Stimulated activated naive B cell treated with anti-CD40 and anti-IgM and Interleukin-4, amounts not matched to agents 10 μg/mL and 1 μg/mL and 100 μg/mL, for 72 hours (primary cell): ENCODE measurements at regions not wholly inside any gene's neighbourhood (a gene's known extent, or its start where the extent isn't known, plus 50 kb on each side); places are given as distances from the start of the nearest gene placed in this dataset.

Experiments
- ATAC-seq, 2 donors: fragments of 150-1000 bp; cut with Tn5 transposase; replicated peaks; 2 replicates each; pipeline ENCODE4 v1.10.0; 2021; ENCODE audit warnings: moderate library complexity in 1 of 2
- DNase-seq: peaks from one replicate; pipeline ENCODE4 v3.0.0; 2021
- H3K27ac Mint-ChIP-seq: one replicate; pipeline ENCODE4 v1.8.0; 2022; ENCODE audit warnings: mild to moderate bottlenecking, mixed read lengths
- H3K27me3 Mint-ChIP-seq, 2 donors: one replicate each; pipeline ENCODE4 v1.8.0; 2022; ENCODE audit warnings: mixed read lengths in 2 of 2
- H3K36me3 Mint-ChIP-seq, 2 donors: one replicate each; pipeline ENCODE4 v1.8.0; 2022; ENCODE audit warnings: mixed read lengths in 2 of 2, mild to moderate bottlenecking in 1 of 2
- H3K4me1 Mint-ChIP-seq, 2 donors: one replicate each; pipeline ENCODE4 v1.8.0; 2022; ENCODE audit warnings: mixed read lengths in 2 of 2, mild to moderate bottlenecking in 1 of 2
- H3K4me3 Mint-ChIP-seq, 2 donors: one replicate each; pipeline ENCODE4 v1.8.0; 2022; ENCODE audit warnings: mild to moderate bottlenecking in 2 of 2, mixed read lengths in 2 of 2, moderate library complexity in 1 of 2
- H3K9me3 Mint-ChIP-seq, 2 donors: one replicate each; pipeline ENCODE4 v1.8.0; 2022; ENCODE audit warnings: mixed read lengths in 2 of 2, mild to moderate bottlenecking in 1 of 2

DNA sequence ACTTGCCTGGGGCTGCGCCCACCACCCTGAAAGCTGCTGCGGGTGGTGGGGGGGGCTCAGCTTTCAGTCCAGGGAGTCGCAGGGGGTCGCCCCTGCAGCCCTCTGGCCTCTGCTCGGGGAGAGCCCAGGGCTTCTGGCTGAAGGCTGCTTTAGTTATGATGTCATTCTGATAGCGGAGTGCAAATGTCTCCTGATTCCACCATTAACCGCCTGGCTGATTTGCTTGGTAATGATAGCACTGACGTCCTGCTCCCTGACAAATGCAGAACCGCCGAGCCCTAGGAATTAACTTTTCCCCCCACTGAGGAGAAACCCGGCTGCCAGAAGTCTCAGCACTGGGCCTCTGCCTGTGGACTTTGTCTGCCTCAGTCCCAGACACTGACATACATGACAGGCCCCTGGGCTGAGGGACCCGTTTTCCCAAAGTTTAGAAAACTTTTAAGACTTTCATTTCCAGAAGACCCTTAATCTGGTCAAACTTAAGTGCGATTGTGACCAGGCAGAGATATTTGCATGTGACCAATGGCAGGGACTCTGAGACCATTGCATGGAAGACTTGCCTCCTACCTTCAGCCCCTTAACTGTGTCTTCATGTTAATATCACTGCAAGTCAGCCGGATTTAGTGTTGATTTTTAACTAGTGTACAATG lies 142.5 kb upstream of the ZNF536 start:
- DNase-seq (no peak), ATAC-seq (no peak)
- Mint-ChIP-seq H3K36me3 (peaks cover 6 to 13% of the 10 kb centered on the region in 2 donors), H3K27me3 (peaks cover 68 to 82% of the 10 kb centered on the region in 2 donors), H3K4me3 (no peak overlapping the region), H3K4me1 (peaks cover 22 to 36% of the 10 kb centered on the region in 2 donors), H3K27ac (no peak overlapping the region), H3K9me3 (no peaks in the 10 kb centered on the region)

DNA sequence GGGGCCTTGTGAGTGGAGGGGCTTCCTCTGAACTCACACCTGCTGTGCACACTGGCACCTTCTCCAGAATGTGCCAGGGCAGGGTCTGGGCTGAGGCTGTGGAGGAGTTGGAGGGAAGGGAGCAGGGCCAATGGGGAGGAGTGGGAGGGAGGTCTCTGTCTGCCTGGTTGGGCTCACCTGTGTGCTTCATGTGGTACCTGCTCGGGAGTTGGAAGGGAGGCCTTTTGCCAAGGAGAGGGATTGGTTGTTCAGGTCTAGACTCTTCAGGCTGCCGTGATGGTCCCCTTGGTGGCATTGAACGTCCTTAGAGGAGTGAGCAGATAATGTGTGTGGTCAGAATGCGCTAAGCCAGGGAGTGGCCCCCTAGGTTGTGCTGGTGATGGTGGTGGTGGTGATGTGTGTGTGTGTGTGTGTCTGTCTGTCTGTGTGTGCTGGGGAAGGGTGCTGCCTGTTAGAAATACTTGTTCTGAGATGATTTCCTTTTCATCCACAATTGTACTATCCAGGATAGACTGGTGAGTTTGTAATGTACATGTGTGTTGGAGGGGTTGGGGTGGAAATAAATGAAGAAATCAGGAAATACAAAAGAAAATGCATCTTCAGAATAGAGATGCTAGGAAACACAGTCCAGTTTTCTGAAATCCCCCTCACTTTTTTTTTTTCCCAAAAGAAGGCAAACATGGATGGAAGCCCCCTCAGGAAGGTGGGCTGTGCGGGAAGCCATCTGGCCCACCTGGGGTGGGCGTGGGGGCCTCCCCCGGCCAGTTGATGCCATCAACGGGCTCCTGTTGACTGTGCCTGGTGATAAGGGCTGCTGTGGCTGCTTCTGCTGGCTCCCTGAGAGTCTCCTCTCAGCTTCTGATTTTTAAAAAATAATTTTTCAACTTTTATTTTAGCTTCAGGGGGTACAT lies 140.5 kb upstream of the ZNF536 start:
- Mint-ChIP-seq H3K9me3 (no peaks in the 10 kb centered on the region), H3K4me3 (no peak overlapping the region), H3K27ac (no peak overlapping the region), H3K36me3 (peaks cover 0 to 6% of the 10 kb centered on the region in 2 donors), H3K27me3 (peaks cover 63 to 84% of the 10 kb centered on the region in 2 donors), H3K4me1 (peaks cover 14 to 21% of the 10 kb centered on the region in 2 donors)
- DNase-seq (no peak), ATAC-seq (no peak)

DNA sequence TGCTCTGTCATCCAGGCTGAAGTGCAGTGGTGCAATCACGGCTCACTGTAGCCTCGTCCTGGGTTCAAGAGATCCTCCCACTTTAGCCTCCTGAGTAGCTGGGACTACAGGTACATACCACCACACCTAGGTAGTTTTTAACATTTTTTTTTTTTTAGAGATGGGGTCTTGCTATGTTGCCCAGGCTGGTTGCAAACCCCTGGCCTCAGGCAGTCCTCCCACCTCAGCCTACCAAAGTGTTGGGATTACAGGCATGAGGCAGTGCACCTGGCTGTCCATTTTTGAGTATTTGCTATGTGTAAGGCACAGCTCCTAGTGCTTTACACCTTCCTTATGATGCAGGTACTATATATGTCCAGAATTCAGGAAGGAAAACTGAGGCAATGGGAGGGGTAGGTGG lies 138.8 kb upstream of the ZNF536 start:
- H3K27ac Mint-ChIP-seq, result no peak overlapping the region
- no peak overlapping the region for H3K4me3 Mint-ChIP-seq
- no peaks in the 10 kb centered on the region for H3K36me3 Mint-ChIP-seq
- H3K9me3 Mint-ChIP-seq, result no peaks in the 10 kb centered on the region
- H3K4me1 Mint-ChIP-seq, result peaks cover 2 to 5% of the 10 kb centered on the region in 2 donors
- no peak for DNase-seq
- ATAC-seq, result no peak
- peaks cover 56 to 80% of the 10 kb centered on the region in 2 donors for H3K27me3 Mint-ChIP-seq

DNA sequence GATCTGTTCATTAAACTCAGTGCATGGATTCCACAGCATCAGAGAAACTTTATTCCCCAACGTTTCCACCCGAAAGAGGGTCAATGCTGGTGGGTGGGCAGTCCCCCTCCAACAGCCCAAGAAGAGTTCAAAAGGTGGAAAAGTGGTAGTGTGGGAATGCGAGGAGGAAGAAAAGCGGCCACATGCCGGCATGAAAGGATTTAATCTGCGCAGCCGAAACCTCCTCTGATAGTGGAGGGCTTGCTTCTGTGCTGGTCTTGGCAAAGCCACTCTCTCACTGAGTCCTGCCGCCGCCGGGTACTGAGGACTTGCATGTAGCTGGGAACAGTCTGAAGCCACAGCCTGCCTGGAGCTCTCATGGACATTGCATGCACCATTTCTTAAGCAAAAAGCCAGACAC lies 136.2 kb upstream of the ZNF536 start:
- Mint-ChIP-seq H3K36me3 (no peaks in the 10 kb centered on the region), H3K9me3 (no peaks in the 10 kb centered on the region), H3K27me3 (peaks cover 45 to 57% of the 10 kb centered on the region in 2 donors), H3K4me3 (no peak overlapping the region), H3K27ac (no peak overlapping the region), H3K4me1 (no peaks in the 10 kb centered on the region)
- DNase-seq, result no peak
- no peak for ATAC-seq

DNA sequence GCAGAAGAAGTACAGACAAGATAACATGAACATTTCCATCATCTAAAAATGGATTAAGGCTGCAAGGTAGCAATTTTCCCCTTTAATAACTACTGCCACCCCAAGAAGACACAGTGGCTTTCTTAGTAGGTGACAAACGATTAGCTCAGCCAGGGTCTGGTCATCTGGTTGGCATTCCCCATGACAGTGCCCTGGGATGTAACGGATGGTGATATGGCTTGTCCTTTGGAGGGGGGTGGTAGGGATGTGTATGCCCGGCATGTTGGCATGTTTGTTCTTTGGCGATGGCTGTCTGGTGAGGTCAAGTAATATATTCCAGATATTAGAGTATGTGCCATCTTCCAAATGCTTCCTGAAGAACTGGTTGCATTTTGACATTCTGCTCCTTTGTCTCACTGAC lies 135.6 kb upstream of the ZNF536 start:
- Mint-ChIP-seq H3K4me3 (no peak overlapping the region), H3K9me3 (no peaks in the 10 kb centered on the region)

DNA sequence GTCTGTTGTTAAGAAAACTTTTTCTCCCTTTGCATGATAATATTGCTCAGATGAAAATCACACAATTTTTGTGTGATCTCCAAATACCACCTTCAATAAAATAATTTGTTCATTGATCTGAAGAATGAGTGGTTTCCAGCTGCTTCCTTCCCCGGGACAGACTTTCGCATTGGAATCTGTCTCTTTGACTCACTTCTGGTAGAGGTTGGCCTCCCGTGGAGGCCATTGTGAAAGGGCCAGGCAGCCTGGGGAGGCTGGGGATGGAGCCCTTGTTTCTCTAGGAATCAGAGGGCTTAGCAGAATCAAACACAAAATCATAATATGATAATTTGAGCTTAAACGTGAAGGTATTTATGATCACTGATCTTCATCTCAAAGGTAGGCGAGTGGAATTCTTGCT lies 135.0 kb upstream of the ZNF536 start:
- DNase-seq, result no peak
- H3K4me3 Mint-ChIP-seq, result no peak overlapping the region
- H3K36me3 Mint-ChIP-seq, result no peaks in the 10 kb centered on the region
- no peaks in the 10 kb centered on the region for H3K4me1 Mint-ChIP-seq
- no peak for ATAC-seq
- no peak overlapping the region for H3K27ac Mint-ChIP-seq
- no peaks in the 10 kb centered on the region for H3K9me3 Mint-ChIP-seq
- H3K27me3 Mint-ChIP-seq, result peaks cover 36 to 46% of the 10 kb centered on the region in 2 donors

More for the DNA sequence above, 135.6 kb upstream of the ZNF536 start:
- no peak overlapping the region for H3K27ac Mint-ChIP-seq
- no peaks in the 10 kb centered on the region for H3K4me1 Mint-ChIP-seq
- no peak for DNase-seq
- H3K27me3 Mint-ChIP-seq, result peaks cover 39 to 50% of the 10 kb centered on the region in 2 donors
- ATAC-seq, result no peak
- H3K36me3 Mint-ChIP-seq, result no peaks in the 10 kb centered on the region

DNA sequence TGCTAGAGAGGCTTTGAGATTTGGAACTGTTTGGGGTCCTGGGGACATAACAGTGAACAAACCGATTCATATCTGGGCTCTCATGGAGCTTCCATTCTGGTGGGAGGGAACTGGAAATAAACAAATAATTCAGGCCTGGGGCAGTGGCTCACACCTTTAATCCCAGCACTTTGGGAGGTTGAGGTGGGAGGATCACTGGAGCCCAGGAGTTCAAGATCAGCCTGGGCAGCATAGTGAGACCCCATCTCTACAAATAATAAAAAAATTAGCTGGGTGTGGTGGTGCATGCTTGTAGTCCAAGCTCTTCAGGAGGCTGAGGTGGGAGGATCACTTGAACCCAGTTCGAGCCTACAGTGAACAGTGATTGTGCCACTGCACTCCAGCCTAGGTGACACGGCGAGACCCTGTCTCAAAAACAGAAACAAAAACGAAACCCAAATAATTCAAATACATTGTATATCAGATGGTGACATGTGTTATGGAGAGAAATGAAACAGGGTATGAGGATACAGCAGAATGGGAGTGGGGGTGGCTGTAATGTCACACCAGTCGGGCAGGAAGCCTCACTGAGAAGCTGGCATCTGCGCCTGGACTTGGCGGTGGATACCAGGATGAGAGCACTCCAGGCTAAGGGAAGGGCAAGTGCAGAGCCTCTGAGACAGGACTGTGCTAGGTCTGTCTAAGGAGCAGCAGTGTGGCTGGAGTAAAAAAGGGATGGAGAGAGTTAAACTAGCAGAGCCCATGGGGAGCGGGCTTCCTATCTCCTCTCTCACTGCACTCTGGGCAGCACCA lies 131.1 kb upstream of the ZNF536 start:
- ATAC-seq, result no peak
- Mint-ChIP-seq H3K4me3 (no peak overlapping the region), H3K27me3 (peaks cover 16 to 18% of the 10 kb centered on the region in 2 donors), H3K4me1 (no peaks in the 10 kb centered on the region), H3K27ac (no peak overlapping the region), H3K36me3 (no peaks in the 10 kb centered on the region), H3K9me3 (peaks cover 4 to 5% of the 10 kb centered on the region in 2 donors)
- no peak for DNase-seq

DNA sequence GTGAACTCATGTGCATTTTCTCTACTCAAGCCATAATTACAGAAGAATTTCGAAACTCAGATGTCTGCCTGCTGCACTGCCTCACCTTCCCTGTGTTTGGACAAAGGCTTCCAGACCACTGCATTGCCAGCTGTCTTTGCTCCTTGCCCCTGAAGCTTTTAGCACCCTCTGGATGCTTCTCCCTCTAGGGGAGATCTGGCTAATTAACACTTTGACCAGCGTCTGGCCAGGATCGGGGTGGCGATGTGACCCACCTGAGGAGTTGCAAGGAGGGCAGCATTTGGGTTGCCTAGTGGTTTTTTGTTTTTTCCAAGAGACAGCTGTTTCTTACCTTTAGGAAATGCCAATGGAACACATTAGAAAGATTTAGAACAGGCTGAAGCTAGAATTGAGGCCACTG lies 127.7 kb upstream of the ZNF536 start:
- H3K4me3 Mint-ChIP-seq, result no peak overlapping the region
- DNase-seq (no peak), ATAC-seq (no peak)
- peaks cover 4 to 5% of the 10 kb centered on the region in 2 donors for H3K9me3 Mint-ChIP-seq
- no peaks in the 10 kb centered on the region for H3K4me1 Mint-ChIP-seq
- peaks cover 0 to 8% of the 10 kb centered on the region in 2 donors for H3K27me3 Mint-ChIP-seq
- H3K27ac Mint-ChIP-seq, result no peak overlapping the region
- H3K36me3 Mint-ChIP-seq, result no peaks in the 10 kb centered on the region

DNA sequence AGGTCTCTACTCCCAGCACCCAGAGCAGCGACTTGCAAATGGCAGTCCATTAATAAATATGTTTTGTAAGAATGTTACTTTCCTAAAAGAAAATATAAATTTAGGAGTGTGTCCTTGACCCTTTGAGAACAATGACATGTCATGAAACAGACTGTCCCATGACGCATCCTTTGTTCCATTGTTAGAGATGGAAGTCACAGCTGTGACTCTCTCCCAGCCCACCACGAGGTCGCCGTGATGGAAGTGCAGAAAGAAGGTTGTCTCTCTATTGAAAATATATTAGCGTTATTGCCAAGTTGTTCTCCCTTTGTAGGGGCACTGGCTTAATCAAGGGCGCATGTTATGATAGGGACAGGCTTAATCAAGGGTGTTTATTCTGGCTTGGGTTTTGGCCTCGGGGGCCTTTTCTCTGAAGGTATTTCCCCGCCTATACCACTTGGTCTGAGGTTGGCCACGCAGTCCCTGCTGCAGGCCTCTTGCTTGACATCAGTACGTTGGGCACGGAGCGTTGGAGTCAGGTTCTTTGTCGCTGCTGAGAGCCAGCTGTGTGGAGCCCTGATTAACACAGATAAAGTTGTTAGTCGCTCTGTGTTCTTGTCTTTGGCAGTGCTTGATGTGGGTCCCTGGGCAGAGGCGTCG lies 126.7 kb upstream of the ZNF536 start:
- H3K27me3 Mint-ChIP-seq, result peaks cover 5 to 6% of the 10 kb centered on the region in 2 donors
- ATAC-seq, result no peak
- H3K36me3 Mint-ChIP-seq, result no peaks in the 10 kb centered on the region
- no peaks in the 10 kb centered on the region for H3K4me1 Mint-ChIP-seq
- no peak overlapping the region for H3K4me3 Mint-ChIP-seq
- DNase-seq, result no peak
- H3K9me3 Mint-ChIP-seq, result peaks cover 4 to 5% of the 10 kb centered on the region in 2 donors
- H3K27ac Mint-ChIP-seq, result no peak overlapping the region

DNA sequence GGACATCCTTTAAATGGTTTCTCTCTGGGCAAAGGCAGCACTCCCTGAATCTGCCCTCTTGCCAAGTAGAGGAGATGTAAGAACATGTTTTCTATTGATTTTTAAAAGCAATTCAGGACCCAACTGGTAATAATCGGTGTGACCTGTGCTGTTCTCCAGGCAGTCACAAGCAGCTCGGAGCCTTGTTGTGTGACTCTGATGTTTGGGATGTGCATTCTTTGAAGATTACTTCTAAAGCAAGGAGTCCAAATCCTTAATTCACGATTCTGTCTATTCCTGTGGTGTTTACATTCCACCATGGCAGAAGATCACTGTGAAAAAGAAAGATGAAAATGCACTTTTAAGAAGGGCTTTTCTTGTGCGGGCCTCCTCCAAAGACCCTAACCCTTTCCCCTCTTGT lies 122.3 kb upstream of the ZNF536 start:
- ATAC-seq (no peak), DNase-seq (no peak)
- Mint-ChIP-seq H3K4me1 (no peaks in the 10 kb centered on the region), H3K36me3 (no peaks in the 10 kb centered on the region), H3K27ac (no peak overlapping the region), H3K4me3 (no peak overlapping the region), H3K27me3 (peaks cover 15 to 37% of the 10 kb centered on the region in 2 donors), H3K9me3 (peaks cover 3% of the 10 kb centered on the region in 2 donors)

DNA sequence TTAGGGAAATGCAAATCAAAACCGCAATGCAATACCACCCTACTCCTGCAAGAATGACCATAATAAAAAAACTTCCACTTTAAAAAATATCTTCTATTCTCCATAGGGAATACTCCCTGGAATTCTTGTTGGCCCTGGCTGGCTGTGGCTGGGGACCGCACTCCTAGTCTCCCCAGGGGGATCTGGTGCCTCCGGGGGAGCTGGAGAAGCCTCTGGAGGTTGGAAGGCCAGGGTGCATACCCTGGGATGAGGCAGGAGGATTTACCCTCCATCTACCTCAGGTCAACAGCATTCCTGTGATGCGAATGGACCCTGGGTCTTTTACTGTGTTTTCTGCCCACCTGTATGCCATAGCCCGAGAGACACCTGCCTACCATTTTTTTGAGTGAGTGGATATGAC lies 120.0 kb upstream of the ZNF536 start:
- no peaks in the 10 kb centered on the region for H3K36me3 Mint-ChIP-seq
- no peaks in the 10 kb centered on the region for H3K4me1 Mint-ChIP-seq
- H3K27me3 Mint-ChIP-seq, result peaks cover 27 to 57% of the 10 kb centered on the region in 2 donors
- H3K9me3 Mint-ChIP-seq, result no peaks in the 10 kb centered on the region
- H3K27ac Mint-ChIP-seq, result no peak overlapping the region
- H3K4me3 Mint-ChIP-seq, result no peak overlapping the region
- DNase-seq (no peak), ATAC-seq (no peak)

DNA sequence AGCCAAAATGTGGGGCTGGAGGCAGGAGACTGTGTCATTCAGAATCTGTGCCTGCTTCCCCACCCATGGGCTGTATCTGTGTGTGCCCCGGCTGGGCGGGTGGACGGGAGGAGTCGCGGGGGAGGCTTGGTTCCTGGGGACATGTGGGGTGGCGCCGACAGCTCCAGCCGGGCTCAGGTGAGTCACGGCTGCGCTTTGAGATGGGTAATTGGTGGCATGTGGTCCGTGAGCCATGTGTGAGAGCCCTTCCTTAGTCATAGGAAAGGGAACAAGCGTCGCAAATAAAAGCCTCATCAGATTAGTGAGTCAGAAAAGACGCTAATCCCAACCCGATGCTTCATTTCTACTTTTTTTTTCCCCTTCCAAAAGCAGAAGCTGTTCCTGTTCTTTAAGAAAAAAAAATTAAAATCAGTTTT lies 118.6 kb upstream of the ZNF536 start:
- Mint-ChIP-seq H3K4me3 (no peak overlapping the region), H3K9me3 (no peaks in the 10 kb centered on the region), H3K4me1 (no peaks in the 10 kb centered on the region), H3K27me3 (peaks cover 32 to 63% of the 10 kb centered on the region in 2 donors), H3K36me3 (no peaks in the 10 kb centered on the region), H3K27ac (no peak overlapping the region)
- no peak for ATAC-seq
- DNase-seq, result no peak

DNA sequence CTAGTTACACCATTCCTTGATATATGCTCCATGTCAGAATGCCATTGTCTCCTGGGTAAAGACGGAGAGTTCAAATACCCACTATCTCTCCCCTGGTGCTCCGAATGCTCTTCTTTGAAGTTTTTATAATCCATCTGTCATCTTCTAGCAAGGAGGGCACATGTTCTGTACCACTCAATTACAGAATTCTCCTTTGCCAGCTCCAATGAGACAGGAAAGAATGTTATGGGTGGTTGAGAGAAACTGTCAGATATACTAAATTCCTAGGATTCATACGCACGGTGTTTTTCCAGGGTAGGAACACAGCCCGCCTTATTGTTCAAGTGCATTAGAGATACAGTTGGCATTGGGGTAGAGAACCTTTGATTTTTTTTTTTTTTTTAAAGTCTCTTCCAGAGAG lies 118.0 kb upstream of the ZNF536 start:
- no peaks in the 10 kb centered on the region for H3K36me3 Mint-ChIP-seq
- no peaks in the 10 kb centered on the region for H3K9me3 Mint-ChIP-seq
- DNase-seq (no peak), ATAC-seq (no peak)
- peaks cover 32 to 63% of the 10 kb centered on the region in 2 donors for H3K27me3 Mint-ChIP-seq
- no peak overlapping the region for H3K27ac Mint-ChIP-seq
- H3K4me3 Mint-ChIP-seq, result no peak overlapping the region
- H3K4me1 Mint-ChIP-seq, result no peaks in the 10 kb centered on the region

DNA sequence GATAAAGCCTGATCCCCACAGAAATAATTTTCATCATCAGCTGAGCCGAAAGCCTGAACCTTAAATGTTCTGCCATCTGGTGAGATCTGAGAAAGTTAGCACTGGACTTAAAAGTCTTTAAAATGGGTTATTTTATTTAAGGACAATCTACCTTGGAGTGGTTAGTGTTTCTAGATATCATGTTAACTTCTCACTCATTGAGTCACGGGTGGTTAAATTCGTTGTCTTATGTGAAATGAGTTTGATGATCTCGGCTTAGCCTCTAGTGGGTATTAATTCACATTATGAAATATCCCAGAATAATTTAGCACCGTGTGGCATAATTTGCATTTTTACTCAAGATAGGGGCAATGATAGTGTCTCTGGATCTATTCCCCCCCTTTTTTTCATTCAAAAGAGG lies 117.4 kb upstream of the ZNF536 start:
- H3K27me3 Mint-ChIP-seq, result peaks cover 32 to 64% of the 10 kb centered on the region in 2 donors
- no peaks in the 10 kb centered on the region for H3K4me1 Mint-ChIP-seq
- H3K27ac Mint-ChIP-seq, result no peak overlapping the region
- no peak overlapping the region for H3K4me3 Mint-ChIP-seq
- no peak for DNase-seq
- ATAC-seq, result no peak
- no peaks in the 10 kb centered on the region for H3K9me3 Mint-ChIP-seq
- no peaks in the 10 kb centered on the region for H3K36me3 Mint-ChIP-seq
